B cell (primary cell): ENCODE measurements at regions not wholly inside any gene's neighbourhood (a gene's known extent, or its start where the extent isn't known, plus 50 kb on each side); places are given as distances from the start of the nearest gene placed in this dataset.

Experiments used
- ATAC-seq: fragments of 200-7000 bp; cut with Tn5 transposase; one replicate; pipeline ENCODE4 v1.10.0; 2021; ENCODE audit warnings: low read depth, mild to moderate bottlenecking, moderate number of reproducible peaks, moderate library complexity
- CTCF ChIA-PET: fragments of 350-600 bp; sonication (Branson Sonifier 250); formaldehyde crosslinking; loops from one replicate; lab custom pipeline; 2021; ENCODE audit warnings: antibody characterized with exemption, inconsistent platforms; lab: Charles Lee
- POLR2A ChIA-PET: fragments of 350-600 bp; sonication (Branson Sonifier 250); formaldehyde crosslinking; loops from one replicate; lab custom pipeline; 2021; ENCODE audit warnings: antibody characterized with exemption; lab: Charles Lee
- DNase-seq: peaks from one replicate; pipeline ENCODE4 v3.0.0; 2013
- H2AFZ ChIP-seq: 2 replicates; pipeline ENCODE4 v1.6.1; 2012; ENCODE audit warnings: mild to moderate bottlenecking, low read depth, low read length; ENCODE audit not compliant: insufficient read depth, poor library complexity, severe bottlenecking
- H3K27ac ChIP-seq, 2 donors: 1 replicate in 1 of 2; 2 replicates in 1 of 2; pipeline ENCODE4 v1.5.1; 2012 to 2013; ENCODE audit warnings: low read length in 2 of 2, mild to moderate bottlenecking in 2 of 2, moderate library complexity in 1 of 2
- H3K27me3 ChIP-seq, 4 experiments: fragments of 200-600 bp in 1 of 4; sonication (generic) in 1 of 4; replicated peaks in 1 of 4; 1 replicate in 2 of 4; 2 replicates in 2 of 4; pipeline versions ENCODE4 v1.6.1 to v1.7.0; 2013 to 2016; ENCODE audit warnings: low read length in 3 of 4, mild to moderate bottlenecking in 2 of 4, mixed read lengths in 1 of 4, moderate library complexity in 1 of 4; ENCODE audit not compliant: insufficient read depth in 4 of 4, control insufficient read depth in 3 of 4; ENCODE audit errors: control extremely low read depth in 1 of 4
- H3K36me3 ChIP-seq, 2 experiments: replicated peaks in 1 of 2; 1 replicate in 1 of 2; 2 replicates in 1 of 2; pipeline versions ENCODE4 v1.6.1 to v1.7.1; 2013; ENCODE audit warnings: low read length in 1 of 2; ENCODE audit not compliant: insufficient read depth in 2 of 2, control insufficient read depth in 1 of 2; ENCODE audit errors: control extremely low read depth in 1 of 2, extremely low read depth in 1 of 2
- H3K4me1 ChIP-seq, 2 donors: fragments of 200-600 bp in 1 of 2; sonication (generic) in 1 of 2; 1 replicate in 1 of 2; 2 replicates in 1 of 2; pipeline versions ENCODE4 v1.5.1 to v1.6.1; 2013 to 2017; ENCODE audit warnings: low read length in 2 of 2; ENCODE audit not compliant: control insufficient read depth in 2 of 2, insufficient read depth in 2 of 2
- H3K4me2 ChIP-seq: replicated peaks from 2 replicates; pipeline ENCODE3; 2012; ENCODE audit warnings: mild to moderate bottlenecking, low read depth, low read length; ENCODE audit not compliant: poor library complexity, severe bottlenecking
- H3K4me3 ChIP-seq, 5 experiments: fragments of 200-600 bp in 1 of 5; sonication (generic) in 1 of 5; 1 replicate in 3 of 5; 2 replicates in 2 of 5; pipeline versions ENCODE4 v1.5.1 to v1.7.0; 2011 to 2016; ENCODE audit warnings: low read length in 4 of 5, mild to moderate bottlenecking in 4 of 5, low read depth in 2 of 5, control low read depth in 1 of 5, moderate library complexity in 1 of 5; ENCODE audit not compliant: insufficient read depth in 1 of 5; ENCODE audit errors: control extremely low read depth in 1 of 5, extremely low read depth in 1 of 5
- H3K79me2 ChIP-seq: fragments of 200-600 bp; sonication (generic); one replicate; pipeline ENCODE4 v1.6.0; 2016; ENCODE audit warnings: low read length; ENCODE audit not compliant: control insufficient read depth, insufficient read depth
- H3K9ac ChIP-seq: fragments of 200-600 bp; sonication (generic); 2 replicates; pipeline ENCODE4 v1.6.1; 2017; ENCODE audit warnings: mild to moderate bottlenecking, low read length, moderate library complexity
- H3K9me3 ChIP-seq, 3 donors: one replicate each; pipeline versions ENCODE4 v1.6.1 to v1.7.1; 2013; ENCODE audit warnings: low read length in 2 of 3; ENCODE audit not compliant: control insufficient read depth in 2 of 3, insufficient read depth in 1 of 3; ENCODE audit errors: control extremely low read depth in 1 of 3
- H4K20me1 ChIP-seq: 2 replicates; pipeline ENCODE4 v1.6.0; 2012; ENCODE audit warnings: mild to moderate bottlenecking, low read length; ENCODE audit not compliant: insufficient read depth, control insufficient read depth, poor library complexity, severe bottlenecking
- H3K27ac Mint-ChIP-seq: one replicate; pipeline ENCODE4 v1.8.0; 2021; ENCODE audit warnings: mixed read lengths
- H3K27me3 Mint-ChIP-seq: one replicate; pipeline ENCODE4 v1.8.0; 2021; ENCODE audit warnings: mixed read lengths
- H3K4me1 Mint-ChIP-seq: one replicate; pipeline ENCODE4 v1.8.0; 2021; ENCODE audit warnings: mixed read lengths
- H3K4me3 Mint-ChIP-seq: one replicate; pipeline ENCODE4 v1.8.0; 2021; ENCODE audit warnings: mixed read lengths
- H3K9me3 Mint-ChIP-seq: one replicate; pipeline ENCODE4 v1.8.0; 2022; ENCODE audit warnings: mixed read lengths; ENCODE audit not compliant: insufficient read depth
- CTCF ChIP-seq: fragments of 200-600 bp; IDR thresholded peaks from one replicate; pipeline ENCODE4 v1.8.0; 2022; ENCODE audit warnings: antibody characterized with exemption, mild to moderate bottlenecking
- EZH2 ChIP-seq: IDR thresholded peaks from 2 replicates; pipeline ENCODE4 v1.6.1; 2012; ENCODE audit warnings: borderline replicate concordance, low read depth, mild to moderate bottlenecking, moderate library complexity, low read length; ENCODE audit not compliant: insufficient read depth, poor library complexity, severe bottlenecking
- WGBS: methylation state at CpG from one replicate; pipeline ENCODE4 v1.1.5; 2013; ENCODE audit warnings: missing lambda C conversion rate; ENCODE audit not compliant: insufficient coverage; 5-methylcytosine and 5-hydroxymethylcytosine counted together
- intact Hi-C: fragments of 100-400 bp; cut with micrococcal nuclease; formaldehyde crosslinking; loops from one replicate; pipeline ENCODE4 v1.10.0; 2022

DNA sequence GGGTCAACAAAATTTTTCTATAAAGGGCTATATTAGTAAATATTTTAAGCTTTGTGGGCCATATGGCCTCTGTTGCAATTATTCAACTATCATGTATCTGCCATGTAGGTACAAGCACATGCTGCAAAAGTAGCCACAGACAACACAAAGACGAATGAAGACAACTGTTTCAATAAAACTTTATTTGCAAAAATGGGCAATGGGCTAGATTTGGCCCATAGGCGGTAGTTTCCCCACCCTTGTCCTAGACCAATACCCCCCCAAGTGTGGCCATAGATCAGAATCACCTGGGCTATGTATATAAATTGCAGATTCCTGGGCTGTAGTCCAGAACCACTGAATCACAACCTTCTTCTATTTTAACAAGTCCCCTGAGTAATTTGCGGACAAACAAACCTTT, 331.0 kb upstream of the PSMD7 start:
- no peak overlapping the region for H3K27ac ChIP-seq
- no peaks in the 10 kb centered on the region for H4K20me1 ChIP-seq
- no peaks in the 10 kb centered on the region for H3K36me3 ChIP-seq

More for the DNA sequence above, 331.0 kb upstream of the PSMD7 start:
- H3K4me3 ChIP-seq = no peak overlapping the region
- ATAC-seq (no peak), DNase-seq (no peak)
- H3K4me1 ChIP-seq = no peaks in the 10 kb centered on the region
- H3K9me3 Mint-ChIP-seq = no peaks in the 10 kb centered on the region
- ChIA-PET CTCF (no interaction called here), POLR2A (no interaction called here)
- no peak overlapping the region for H2AFZ ChIP-seq
- no peak overlapping the region for H3K4me2 ChIP-seq
- H3K27ac Mint-ChIP-seq = no peak overlapping the region
- H3K27me3 ChIP-seq = no peaks in the 10 kb centered on the region
- H3K79me2 ChIP-seq = no peaks in the 10 kb centered on the region
- TF ChIP-seq EZH2 (no peak), CTCF (no peak)
- 90% methylated on average over 2 of the region's 3 CpGs for WGBS
- H3K4me3 Mint-ChIP-seq = no peak overlapping the region
- no peak overlapping the region for H3K9ac ChIP-seq
- intact Hi-C loops = no loop called here
- H3K4me1 Mint-ChIP-seq = no peaks in the 10 kb centered on the region
- H3K27me3 Mint-ChIP-seq = no peaks in the 10 kb centered on the region
- H3K9me3 ChIP-seq = peaks cover 0 to 5% (median 0%) of the 10 kb centered on the region in 3 donors
